SU-DHL-6 (cell line): ENCODE measurements at regions not wholly inside any gene's neighbourhood (a gene's known extent, or its start where the extent isn't known, plus 50 kb on each side); places are given as distances from the start of the nearest gene placed in this dataset.

ENCODE experiments used
- H2AFZ ChIP-seq: fragments of 200-600 bp; sonication (generic); 2 replicates; pipeline ENCODE4 v1.6.1; 2014; ENCODE audit warnings: low read depth, mild to moderate bottlenecking, moderate library complexity, mixed read lengths, antibody characterized with exemption, low read length; ENCODE audit not compliant: severe bottlenecking
- H3F3A ChIP-seq: fragments of 200-600 bp; shearing (Covaris generic); 2 replicates; pipeline ENCODE4 v1.6.0; 2016; ENCODE audit warnings: antibody characterized with exemption, mild to moderate bottlenecking; ENCODE audit not compliant: insufficient read depth
- H3K27ac ChIP-seq: fragments of 200-600 bp; sonication (generic); 2 replicates; pipeline ENCODE4 v1.5.1; 2016; ENCODE audit warnings: low read depth, mild to moderate bottlenecking, low read length, moderate library complexity, mixed read lengths
- H3K27me3 ChIP-seq: fragments of 200-600 bp; sonication (generic), shearing (Covaris generic); 2 replicates; pipeline ENCODE4 v1.6.0; 2014; ENCODE audit warnings: mild to moderate bottlenecking, low read length
- H3K36me3 ChIP-seq: fragments of 200-600 bp; sonication (generic); 2 replicates; pipeline ENCODE4 v1.6.1; 2014; ENCODE audit warnings: mild to moderate bottlenecking, low read length, mixed read lengths
- H3K4me2 ChIP-seq: fragments of 300-600, 200-600 bp; shearing (Covaris generic), sonication (generic); 2 replicates; pipeline ENCODE4 v1.6.0; 2014; ENCODE audit warnings: low read length, low read depth, mild to moderate bottlenecking; ENCODE audit not compliant: poor library complexity, severe bottlenecking
- H3K4me3 ChIP-seq: fragments of 200-600 bp; sonication (generic); 2 replicates; pipeline ENCODE4 v1.5.1; 2014; ENCODE audit warnings: antibody characterized with exemption, low read length, mild to moderate bottlenecking, mixed read lengths; ENCODE audit not compliant: insufficient read depth, poor library complexity, severe bottlenecking
- H3K79me2 ChIP-seq: fragments of 200-600 bp; sonication (generic); 2 replicates; pipeline ENCODE4 v1.6.1; 2014; ENCODE audit warnings: mild to moderate bottlenecking, low read length, moderate library complexity; ENCODE audit not compliant: insufficient read depth
- H3K9ac ChIP-seq: fragments of 200-600 bp; sonication (generic); 2 replicates; pipeline ENCODE4 v1.7.0; 2014; ENCODE audit warnings: mild to moderate bottlenecking, low read length
- H3K9me2 ChIP-seq: fragments of 200-600 bp; sonication (generic); replicated peaks from 2 replicates; pipeline ENCODE4 v1.6.1; 2014; ENCODE audit warnings: low read length; ENCODE audit not compliant: insufficient read depth
- H3K9me3 ChIP-seq: fragments of 200-600 bp; sonication (generic); 2 replicates; pipeline ENCODE4 v1.6.1; 2014; ENCODE audit warnings: low read length, mixed read lengths; ENCODE audit not compliant: insufficient read depth
- H4K20me1 ChIP-seq: fragments of 200-600 bp; sonication (generic); 2 replicates; pipeline ENCODE4 v1.6.1; 2014; ENCODE audit warnings: low read depth, mild to moderate bottlenecking, antibody characterized with exemption, low read length, moderate library complexity, mixed read lengths
- CTCF ChIP-seq: fragments of 200-600 bp; sonication (generic); IDR thresholded peaks from one replicate; pipeline ENCODE4 v1.5.1; 2017; ENCODE audit warnings: antibody characterized with exemption, mild to moderate bottlenecking, low read length, moderate library complexity; ENCODE audit not compliant: insufficient read depth, poor library complexity, severe bottlenecking
- EZH2phosphoT487 ChIP-seq: fragments of 200-600 bp; sonication (generic), shearing (Covaris generic); conservative IDR thresholded peaks from 2 replicates; pipeline ENCODE4 v1.6.1; 2018; ENCODE audit warnings: mild to moderate bottlenecking, antibody characterized with exemption, low read length, moderate library complexity, mixed read lengths

GRCh38 chr2:160557903-160558302 is 64.3 kb upstream of the RBMS1 start:
- H3K27me3 ChIP-seq, result no peaks in the 10 kb centered on the region
- no peaks in the 10 kb centered on the region for H3K36me3 ChIP-seq
- no peak overlapping the region for H3K4me3 ChIP-seq
- no peaks in the 10 kb centered on the region for H3K9me3 ChIP-seq
- no peaks in the 10 kb centered on the region for H3K79me2 ChIP-seq
- H3K27ac ChIP-seq, result no peak overlapping the region
- no peak overlapping the region for H3K9ac ChIP-seq
- H3F3A ChIP-seq, result no peaks in the 10 kb centered on the region
- no peaks in the 10 kb centered on the region for H3K9me2 ChIP-seq
- H3K4me2 ChIP-seq, result no peak overlapping the region
- H4K20me1 ChIP-seq, result no peaks in the 10 kb centered on the region
- H2AFZ ChIP-seq, result no peak overlapping the region
- TF ChIP-seq CTCF (no peak), EZH2phosphoT487 (no peak)

GRCh38 chr2:160558531-160558930 is 64.9 kb upstream of the RBMS1 start:
- no peak for TF ChIP-seq EZH2phosphoT487
- no peak for TF ChIP-seq CTCF
- Histone ChIP-seq H3K9ac (no peak overlapping the region), H2AFZ (no peak overlapping the region), H3K27ac (no peak overlapping the region), H3F3A (no peaks in the 10 kb centered on the region), H4K20me1 (no peaks in the 10 kb centered on the region), H3K9me2 (no peaks in the 10 kb centered on the region), H3K4me3 (no peak overlapping the region), H3K9me3 (no peaks in the 10 kb centered on the region), H3K79me2 (no peaks in the 10 kb centered on the region), H3K4me2 (no peak overlapping the region), H3K36me3 (no peaks in the 10 kb centered on the region), H3K27me3 (no peaks in the 10 kb centered on the region)

- no peak overlapping the region for H3K27ac ChIP-seq
- H3F3A ChIP-seq, result no peaks in the 10 kb centered on the region
- no peaks in the 10 kb centered on the region for H3K9me3 ChIP-seq
- H3K4me3 ChIP-seq, result no peak overlapping the region
- TF ChIP-seq EZH2phosphoT487 (no peak), CTCF (no peak)
- H4K20me1 ChIP-seq, result no peaks in the 10 kb centered on the region
- no peak overlapping the region for H2AFZ ChIP-seq
- no peaks in the 10 kb centered on the region for H3K79me2 ChIP-seq
- H3K4me2 ChIP-seq, result no peak overlapping the region
- H3K36me3 ChIP-seq, result no peaks in the 10 kb centered on the region
- no peaks in the 10 kb centered on the region for H3K9me2 ChIP-seq
- H3K27me3 ChIP-seq, result no peaks in the 10 kb centered on the region
- no peak overlapping the region for H3K9ac ChIP-seq
These were observed 68.1 kb upstream of the RBMS1 start for GRCh38 chr2:160561551-160562295.
